ENCODE measurements at regions not wholly inside any gene's neighbourhood (a gene's known extent, or its start where the extent isn't known, plus 50 kb on each side); places are given as distances from the start of the nearest gene placed in this dataset.

DNA sequence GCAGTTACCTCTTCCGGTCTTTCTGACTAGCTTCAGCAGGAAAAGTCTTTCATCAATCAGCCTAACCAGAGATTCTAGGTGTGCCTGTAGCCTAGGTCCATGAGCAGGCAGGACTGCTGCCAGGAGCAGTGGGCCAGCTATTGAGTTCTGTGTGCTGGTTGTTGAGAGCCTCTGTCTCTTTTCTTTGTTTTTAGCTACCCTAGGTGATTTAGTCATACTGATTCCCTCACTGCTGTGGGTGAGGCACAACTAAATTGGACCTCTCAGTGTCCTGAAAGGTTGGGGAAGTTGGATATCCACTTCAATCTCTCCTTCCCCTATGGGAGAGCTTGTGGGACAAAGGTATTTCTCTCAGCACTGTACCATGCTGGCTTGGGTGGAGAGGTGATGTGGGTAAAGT lies 354.9 kb downstream of the GPAT3 start:
- TF ChIP-seq GATA2 (IDR thresholded peaks at IDR 0.05; ENCODE audit: low read depth, low read length): no peak
- TF ChIP-seq GATA3 (IDR thresholded peaks at IDR 0.05; ENCODE audit: low read depth, low read length): no peak

DNA sequence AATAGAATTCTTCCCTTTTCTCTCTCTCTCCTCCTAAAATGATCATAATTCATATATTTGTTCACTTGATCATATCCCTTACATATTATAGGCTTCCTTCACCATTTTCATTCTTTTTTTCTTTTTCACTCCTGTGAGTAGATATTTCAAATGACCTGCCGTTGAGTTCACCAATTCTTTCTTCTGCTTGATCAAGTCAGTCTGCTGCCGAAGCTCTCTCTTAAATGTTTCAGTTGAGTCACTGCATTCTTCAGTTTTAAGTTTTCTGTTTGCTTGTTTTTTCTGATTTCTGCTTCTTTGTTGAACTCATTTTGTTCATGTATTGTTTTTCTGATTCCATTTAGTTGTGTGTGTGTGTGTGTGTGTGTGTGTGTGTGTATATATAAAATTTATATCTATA lies 354.3 kb downstream of the GPAT3 start:
- TF ChIP-seq GATA3 (IDR thresholded peaks at IDR 0.05; ENCODE audit: low read depth, low read length) (no peak), GATA2 (IDR thresholded peaks at IDR 0.05; ENCODE audit: low read depth, low read length) (no peak)

DNA sequence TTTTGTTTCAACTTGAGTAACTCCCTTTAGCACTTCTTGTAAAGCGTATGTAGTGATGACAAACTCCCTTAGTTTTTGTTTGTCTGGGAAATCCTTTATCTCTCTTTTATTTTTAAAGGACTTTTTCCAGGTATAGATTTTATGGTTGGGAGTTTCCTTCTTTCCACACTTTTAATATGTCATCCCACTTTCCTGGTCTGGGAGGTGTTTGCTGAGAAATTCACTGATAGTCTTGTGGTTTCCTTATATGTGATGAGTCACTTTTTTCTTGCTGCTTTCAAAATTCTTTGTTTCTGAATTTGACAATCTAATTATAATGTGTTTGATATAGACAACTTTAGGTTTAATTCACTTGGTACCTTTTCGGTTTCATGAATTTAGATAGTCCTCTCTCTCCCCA lies 353.9 kb downstream of the GPAT3 start:
- TF ChIP-seq GATA2 (IDR thresholded peaks at IDR 0.05; ENCODE audit: low read depth, low read length) (no peak), GATA3 (IDR thresholded peaks at IDR 0.05; ENCODE audit: low read depth, low read length) (no peak)

DNA sequence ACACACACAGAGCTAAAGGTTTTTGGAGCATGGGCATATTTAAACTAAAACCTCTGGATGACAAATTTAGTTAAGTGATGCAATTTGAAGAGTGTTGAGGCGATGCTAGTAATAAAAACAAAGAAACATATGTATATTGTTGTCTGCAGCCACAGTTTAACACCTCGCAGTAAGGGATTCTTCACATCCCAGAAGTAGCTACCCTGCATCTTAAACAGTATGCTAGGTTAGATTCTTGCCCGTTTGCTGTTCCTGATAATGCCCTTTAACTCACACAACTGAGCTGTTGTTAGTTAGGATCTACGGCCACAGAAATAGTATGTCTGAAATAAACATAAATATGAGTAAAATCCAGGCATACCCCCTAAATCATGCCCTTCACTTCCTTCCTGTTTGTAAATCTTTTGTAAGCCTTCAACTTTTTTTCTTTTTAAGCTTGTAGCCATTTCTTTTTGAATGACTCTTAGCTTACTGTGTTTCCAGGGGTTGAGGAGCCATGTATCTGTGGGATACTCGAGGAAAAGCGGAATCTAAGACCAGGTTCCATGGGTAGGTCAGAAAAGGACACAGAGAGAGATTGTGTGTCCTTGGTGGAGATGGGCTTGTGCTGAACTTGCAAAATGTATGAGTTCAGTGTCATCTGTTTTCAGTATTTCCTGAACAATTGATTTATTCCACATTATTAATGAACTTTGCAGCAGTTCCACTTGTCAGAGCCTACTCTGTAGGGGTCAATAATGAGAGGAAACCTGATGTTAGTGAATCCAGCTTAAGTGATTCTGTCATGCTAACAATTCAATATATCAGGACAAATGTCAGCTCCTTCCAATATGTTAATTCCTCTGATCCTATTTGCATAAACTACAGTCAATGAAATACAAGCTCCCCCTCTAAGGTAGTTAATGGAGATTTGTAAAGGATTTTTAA lies 349.6 kb downstream of the GPAT3 start:
- TF ChIP-seq GATA2 (IDR thresholded peaks at IDR 0.05; ENCODE audit: low read depth, low read length) (no peak), GATA3 (IDR thresholded peaks at IDR 0.05; ENCODE audit: low read depth, low read length) (no peak)

DNA sequence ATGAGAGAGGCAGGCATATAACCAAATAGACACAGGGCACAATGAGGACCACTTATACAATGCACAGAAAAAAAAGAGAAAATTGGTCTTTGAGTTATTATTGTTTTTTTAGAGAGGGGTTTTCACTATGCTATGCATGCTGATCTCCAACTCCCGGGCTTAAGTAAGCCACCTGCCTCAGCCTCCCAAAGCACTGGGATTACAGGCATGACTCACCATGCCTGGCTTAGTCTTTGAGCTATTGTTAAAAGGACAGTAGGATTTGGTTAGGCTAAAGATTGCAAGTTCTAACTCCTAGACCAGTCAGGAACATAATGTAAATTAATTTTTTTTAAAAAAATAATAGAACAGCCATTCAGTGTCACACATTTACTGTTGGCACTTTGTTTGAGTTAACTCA lies 340.1 kb downstream of the GPAT3 start:
- TF ChIP-seq GATA3 (IDR thresholded peaks at IDR 0.05; ENCODE audit: low read depth, low read length): no peak
- no peak for TF ChIP-seq GATA2 (IDR thresholded peaks at IDR 0.05; ENCODE audit: low read depth, low read length)

DNA sequence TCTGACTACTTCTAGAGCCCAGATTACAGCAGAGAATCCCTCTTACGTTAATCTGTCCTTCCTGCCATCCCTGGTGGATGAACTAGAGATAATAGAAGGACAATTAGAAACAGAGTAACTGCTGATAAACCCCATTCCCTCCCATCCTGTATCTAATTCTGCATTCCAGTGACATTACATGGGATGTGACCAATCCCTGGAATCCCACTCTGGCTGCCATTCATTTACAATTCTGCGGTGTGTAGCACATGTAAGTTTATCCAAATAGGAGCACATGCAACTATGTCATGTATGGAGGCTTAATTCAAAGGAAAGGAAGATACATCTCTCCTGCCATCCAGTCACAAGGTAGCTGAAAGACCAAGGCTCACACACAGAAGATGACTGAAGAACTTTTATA lies 339.5 kb downstream of the GPAT3 start:
- TF ChIP-seq GATA2 (IDR thresholded peaks at IDR 0.05; ENCODE audit: low read depth, low read length): no peak
- no peak for TF ChIP-seq GATA3 (IDR thresholded peaks at IDR 0.05; ENCODE audit: low read depth, low read length)

DNA sequence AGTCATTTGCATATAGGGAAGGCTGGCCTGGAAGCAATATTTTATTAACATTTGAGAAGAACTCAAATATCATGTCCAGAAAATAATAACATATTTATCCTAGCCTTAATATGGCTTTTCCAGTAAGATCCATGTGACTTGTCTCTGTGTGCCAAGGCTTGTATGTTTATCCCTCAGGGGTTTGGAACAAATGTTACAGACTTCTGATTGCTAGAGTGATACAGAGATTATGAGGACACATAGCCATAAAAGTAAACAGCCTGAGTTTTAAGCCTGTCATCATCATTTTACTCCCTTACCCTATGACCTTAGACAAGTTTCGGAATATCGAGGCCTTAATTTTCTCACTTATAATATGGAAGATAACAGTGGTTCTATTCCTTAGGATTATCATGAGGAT lies 338.1 kb downstream of the GPAT3 start:
- no peak for TF ChIP-seq GATA3 (IDR thresholded peaks at IDR 0.05; ENCODE audit: low read depth, low read length)
- no peak for TF ChIP-seq GATA2 (IDR thresholded peaks at IDR 0.05; ENCODE audit: low read depth, low read length)

DNA sequence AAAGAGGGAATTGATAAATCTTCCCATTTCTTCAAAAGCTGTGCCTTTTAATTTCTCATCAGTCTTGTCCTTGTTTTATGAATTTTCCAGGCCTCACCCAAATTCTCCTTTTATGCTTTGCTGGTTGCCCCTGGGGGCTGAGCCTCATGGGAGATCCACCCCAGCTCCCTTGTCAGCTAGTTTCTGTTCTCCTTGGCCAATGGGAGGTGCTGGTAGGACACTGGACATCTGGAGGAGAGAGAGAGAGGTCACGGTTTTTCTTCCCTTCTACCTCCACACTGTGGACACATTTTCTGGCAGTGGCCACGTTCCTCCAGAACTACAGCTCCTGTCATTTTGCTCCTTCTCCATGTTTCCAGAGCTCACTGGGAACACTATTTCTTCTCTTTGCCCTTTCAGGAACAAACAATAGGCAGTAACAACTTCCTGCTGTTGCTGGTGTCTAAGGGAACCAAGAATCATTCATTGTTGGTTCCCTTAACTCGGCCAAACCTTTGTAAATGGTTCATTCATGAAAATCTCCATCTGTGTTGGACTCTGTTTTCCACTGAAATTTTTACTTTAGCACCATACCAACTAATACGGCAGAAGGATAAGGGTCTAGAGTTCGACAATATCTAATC lies 334.5 kb downstream of the GPAT3 start:
- TF ChIP-seq GATA2 (IDR thresholded peaks at IDR 0.05; ENCODE audit: low read depth, low read length) (no peak), GATA3 (IDR thresholded peaks at IDR 0.05; ENCODE audit: low read depth, low read length) (no peak)

DNA sequence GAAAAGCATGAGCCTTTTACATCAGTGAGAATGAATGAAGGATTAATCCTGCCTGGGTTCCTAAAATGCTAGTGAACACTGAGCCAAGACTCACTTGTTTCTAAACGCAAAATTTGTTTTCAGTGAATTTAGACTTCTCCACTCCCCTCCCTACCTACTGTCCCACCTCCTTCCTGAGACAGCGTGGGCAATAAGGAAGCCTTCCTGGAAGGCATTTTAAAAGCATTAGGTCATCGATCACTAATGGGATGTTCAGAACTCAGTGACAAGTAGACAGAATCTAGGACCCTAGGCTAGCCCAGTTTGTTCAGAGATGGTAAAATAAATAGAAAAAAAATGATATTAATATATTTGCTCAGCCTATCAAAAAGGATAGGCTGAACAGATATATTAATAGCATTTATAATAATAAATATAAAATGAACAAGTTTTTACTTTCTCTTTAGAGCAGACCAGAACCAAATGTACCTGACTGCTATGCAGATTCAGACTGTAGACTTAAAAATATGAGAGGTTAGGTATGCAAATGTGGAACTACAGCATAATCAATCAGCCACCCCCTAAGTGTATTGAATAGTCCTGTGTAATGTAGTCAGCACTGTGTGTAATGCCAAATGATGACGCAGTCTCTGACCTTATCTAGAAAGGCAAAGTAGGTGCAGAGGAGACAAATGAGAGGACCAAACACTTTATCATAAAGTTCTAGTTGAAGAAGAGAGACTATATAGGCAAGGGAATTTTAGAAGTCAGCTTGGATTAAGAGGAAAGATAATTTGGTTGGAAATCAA lies 331.1 kb downstream of the GPAT3 start:
- TF ChIP-seq GATA3 (IDR thresholded peaks at IDR 0.05; ENCODE audit: low read depth, low read length): no peak
- no peak for TF ChIP-seq GATA2 (IDR thresholded peaks at IDR 0.05; ENCODE audit: low read depth, low read length)

DNA sequence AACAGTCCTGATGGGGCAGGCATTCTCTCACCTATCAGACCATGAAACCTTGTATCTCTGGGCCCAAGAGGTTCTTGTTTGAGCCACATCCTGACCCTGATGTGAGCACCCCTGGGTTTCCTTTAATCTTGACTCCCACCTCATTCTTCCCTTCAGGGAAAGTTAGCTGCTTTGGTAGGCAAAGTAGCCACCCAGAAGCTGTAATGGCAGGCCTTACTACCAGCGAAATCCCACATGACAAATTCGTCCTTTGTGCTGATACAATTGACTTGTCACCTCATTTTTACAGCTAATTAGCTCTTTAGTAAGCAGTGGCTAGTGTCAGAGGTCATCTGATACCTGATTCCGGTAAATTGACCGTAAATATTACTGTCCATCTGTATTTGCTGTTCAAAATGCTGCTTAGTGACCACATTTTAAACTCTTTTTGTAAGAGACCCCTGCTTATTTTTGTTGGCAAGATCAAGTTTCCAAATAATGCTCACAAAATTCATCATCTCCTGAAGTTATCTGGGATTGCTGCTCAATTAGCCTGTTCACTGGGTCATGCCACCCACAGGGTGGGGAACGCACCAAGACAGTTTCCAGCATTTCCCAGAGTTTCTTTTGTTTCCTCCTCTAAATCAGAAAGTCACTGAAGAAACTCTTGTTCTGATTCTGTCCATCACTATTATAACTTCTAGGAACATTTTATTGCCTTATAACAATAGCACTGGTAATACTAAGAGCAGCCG lies 329.7 kb downstream of the GPAT3 start:
- TF ChIP-seq GATA2 (IDR thresholded peaks at IDR 0.05; ENCODE audit: low read depth, low read length) (no peak), GATA3 (IDR thresholded peaks at IDR 0.05; ENCODE audit: low read depth, low read length) (no peak)

DNA sequence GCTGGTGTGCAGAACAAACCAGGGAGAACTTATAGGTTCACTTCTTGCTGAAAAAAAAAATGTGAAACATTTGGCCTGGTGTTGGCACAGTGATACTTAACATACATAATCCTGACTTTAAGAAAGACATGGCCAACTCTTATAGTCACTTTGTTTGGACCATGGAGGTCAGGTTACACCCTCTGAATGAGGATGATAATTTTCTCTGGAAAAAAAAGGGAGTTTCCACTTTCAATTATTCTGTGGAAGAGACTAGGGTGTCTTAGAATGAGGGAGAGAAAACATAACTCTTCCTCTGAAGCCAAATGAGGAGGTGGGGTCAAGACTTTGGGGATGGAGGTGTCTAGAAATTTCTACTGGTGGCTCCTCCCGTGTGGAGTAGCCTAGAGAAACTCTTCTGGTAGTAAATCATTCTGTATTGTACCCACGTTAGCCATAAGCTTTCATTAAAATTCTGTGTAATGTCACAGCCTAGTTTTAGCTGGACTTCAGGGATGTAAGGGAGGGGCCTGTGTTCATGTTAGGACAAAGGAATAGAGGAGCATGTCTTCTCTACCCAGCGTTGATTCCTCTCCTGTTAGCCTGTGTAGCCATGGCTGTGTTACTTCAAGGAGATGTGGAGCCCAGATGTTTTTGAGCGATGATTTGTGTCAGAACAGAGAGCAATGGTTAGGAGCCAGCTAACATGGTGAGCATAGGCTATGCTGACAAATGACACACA lies 328.3 kb downstream of the GPAT3 start:
- TF ChIP-seq GATA3 (IDR thresholded peaks at IDR 0.05; ENCODE audit: low read depth, low read length) (no peak), GATA2 (IDR thresholded peaks at IDR 0.05; ENCODE audit: low read depth, low read length) (no peak)

DNA sequence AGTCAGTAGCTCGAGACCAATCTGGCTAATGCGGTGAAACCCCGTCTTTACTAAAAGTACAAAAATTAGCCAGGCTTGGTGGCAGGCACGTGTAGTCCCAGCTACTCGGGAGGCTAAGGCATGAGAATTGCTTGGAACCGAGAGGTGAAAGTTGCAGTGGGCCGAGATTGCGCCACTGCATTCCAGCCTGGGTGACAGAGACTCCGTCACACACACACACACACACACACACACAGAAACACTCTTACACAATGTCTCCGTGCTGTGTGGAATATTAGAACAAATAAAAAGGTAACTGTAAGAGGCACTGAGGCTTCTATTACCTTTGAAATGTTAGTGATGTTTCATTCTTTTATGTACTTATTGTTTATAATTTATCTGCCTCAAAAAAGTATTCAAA lies 326.6 kb downstream of the GPAT3 start:
- TF ChIP-seq GATA2 (IDR thresholded peaks at IDR 0.05; ENCODE audit: low read depth, low read length): no peak
- TF ChIP-seq GATA3 (IDR thresholded peaks at IDR 0.05; ENCODE audit: low read depth, low read length): no peak

DNA sequence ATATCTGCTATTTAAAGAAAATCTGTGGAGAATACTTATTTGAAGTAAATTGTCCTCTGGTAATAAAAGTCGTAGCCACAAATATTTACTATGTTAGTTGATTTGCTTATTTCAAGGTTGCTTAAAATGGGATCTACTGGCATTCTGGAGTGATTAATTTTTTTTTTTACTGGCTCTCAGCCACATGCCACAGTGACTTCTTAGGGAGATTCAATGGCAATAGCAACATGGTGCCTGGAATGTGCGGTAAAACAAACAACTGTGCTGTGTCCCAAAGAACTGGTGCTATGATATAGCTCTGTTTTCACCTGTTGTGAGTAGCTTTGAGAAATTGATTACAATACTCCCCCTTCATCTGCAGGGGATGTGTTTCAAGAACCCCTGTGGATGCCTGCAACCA lies 324.3 kb downstream of the GPAT3 start:
- TF ChIP-seq GATA3 (IDR thresholded peaks at IDR 0.05; ENCODE audit: low read depth, low read length): no peak
- TF ChIP-seq GATA2 (IDR thresholded peaks at IDR 0.05; ENCODE audit: low read depth, low read length): no peak

All from SH-SY5Y (cell line).